Erythroblast (primary cell): ENCODE measurements at regions not wholly inside any gene's neighbourhood (a gene's known extent, or its start where the extent isn't known, plus 50 kb on each side); places are given as distances from the start of the nearest gene placed in this dataset.
"Not testable (repeated sequence)": the region's sequence is repeated elsewhere in the genome, so short reads cannot be mapped to it uniquely, and the experiment has no call there.

Source experiments
- DNase-seq, 2 experiments: peaks; one replicate each; lab custom pipeline; 2025; lab: John Stamatoyannopoulos, UW
- GATA1 ChIP-seq: IDR thresholded peaks from 2 replicates; pipeline ENCODE4 v1.6.1; 2011; ENCODE audit warnings: low read depth, mild to moderate bottlenecking, control low read depth, low read length, moderate library complexity
- POLR2A ChIP-seq: IDR thresholded peaks from 2 replicates; pipeline ENCODE4 v1.6.1; 2011; ENCODE audit warnings: mild to moderate bottlenecking, low read length

- no peak for DNase-seq
- no peak for TF ChIP-seq GATA1
- TF ChIP-seq POLR2A = no peak
Observed at GRCh38 chr7:52382731-52383130, 652.7 kb upstream of the POM121L12 start.

GRCh38 chr7:52369922-52370321 is 665.5 kb upstream of the POM121L12 start:
- TF ChIP-seq POLR2A = no peak
- no peak for TF ChIP-seq GATA1
- no peak for DNase-seq

- no peak for DNase-seq
- TF ChIP-seq GATA1 (no peak), POLR2A (no peak)
Observed at GRCh38 chr7:52365349-52365748, 670.1 kb upstream of the POM121L12 start.

- no peak for TF ChIP-seq POLR2A
- no peak for TF ChIP-seq GATA1
- DNase-seq = no peak
Observed at GRCh38 chr7:52362521-52362920, 672.9 kb upstream of the POM121L12 start.

- DNase-seq = no peak
- TF ChIP-seq GATA1 = no peak
- TF ChIP-seq POLR2A = no peak
Observed at GRCh38 chr7:52360541-52360940, 674.9 kb upstream of the POM121L12 start.

GRCh38 chr7:52355053-52355452 is 680.4 kb upstream of the POM121L12 start:
- no peak for DNase-seq
- TF ChIP-seq POLR2A (no peak), GATA1 (no peak)

GRCh38 chr7:52352013-52352981 is 683.1 kb upstream of the POM121L12 start:
- TF ChIP-seq POLR2A = no peak
- no peak for TF ChIP-seq GATA1

GRCh38 chr7:52344015-52344414 is 691.4 kb upstream of the POM121L12 start:
- TF ChIP-seq POLR2A (no peak), GATA1 (no peak)

More at GRCh38 chr7:52352013-52352981, 683.1 kb upstream of the POM121L12 start:
- DNase-seq = no peak

GRCh38 chr7:52340067-52340466 is 695.4 kb upstream of the POM121L12 start:
- no peak for DNase-seq
- TF ChIP-seq POLR2A (no peak), GATA1 (no peak)

More at GRCh38 chr7:52344015-52344414, 691.4 kb upstream of the POM121L12 start:
- no peak for DNase-seq

GRCh38 chr7:52328328-52328727 is 707.1 kb upstream of the POM121L12 start:
- DNase-seq = not testable (repeated sequence)

- no peak for TF ChIP-seq POLR2A
- no peak for DNase-seq
Observed at GRCh38 chr7:52325237-52325636, 710.2 kb upstream of the POM121L12 start.

- DNase-seq = no peak
Observed at GRCh38 chr7:52323202-52323746, 712.2 kb upstream of the POM121L12 start.

GRCh38 chr7:52320610-52321009 is 714.8 kb upstream of the POM121L12 start:
- DNase-seq = no peak
- TF ChIP-seq GATA1 (no peak), POLR2A (no peak)

More at GRCh38 chr7:52323202-52323746, 712.2 kb upstream of the POM121L12 start:
- TF ChIP-seq GATA1 (no peak), POLR2A (no peak)

- TF ChIP-seq POLR2A (no peak), GATA1 (no peak)
- DNase-seq = no peak
Observed at GRCh38 chr7:52317921-52318320, 717.5 kb upstream of the POM121L12 start.

GRCh38 chr7:52311886-52312285 is 723.5 kb upstream of the POM121L12 start:
- TF ChIP-seq GATA1 (no peak), POLR2A (no peak)
- no peak for DNase-seq
